Loucy (cell line): ENCODE measurements at regions not wholly inside any gene's neighbourhood (a gene's known extent, or its start where the extent isn't known, plus 50 kb on each side); places are given as distances from the start of the nearest gene placed in this dataset.

Source experiments
- H2AFZ ChIP-seq: fragments of 200-600 bp; sonication (generic); 2 replicates; pipeline ENCODE4 v1.6.0; 2016; ENCODE audit warnings: antibody characterized with exemption, mild to moderate bottlenecking, low read length, moderate library complexity
- H3F3A ChIP-seq: fragments of 200-600 bp; 2 replicates; pipeline ENCODE4 v1.6.0; 2016; ENCODE audit warnings: antibody characterized with exemption, low read depth, mild to moderate bottlenecking
- H3K27me3 ChIP-seq: fragments of 200-600 bp; sonication (generic); 2 replicates; pipeline ENCODE4 v1.6.1; 2014; ENCODE audit warnings: low read length, mild to moderate bottlenecking; ENCODE audit not compliant: insufficient read depth, poor library complexity, severe bottlenecking
- H3K36me3 ChIP-seq: fragments of 200-600 bp; sonication (generic); 2 replicates; pipeline ENCODE4 v1.6.1; 2016; ENCODE audit warnings: low read length; ENCODE audit not compliant: insufficient read depth
- H3K4me1 ChIP-seq: fragments of 200-600 bp; sonication (generic); 2 replicates; pipeline ENCODE4 v1.5.1; 2014; ENCODE audit warnings: low read length, mild to moderate bottlenecking; ENCODE audit not compliant: insufficient read depth, poor library complexity, severe bottlenecking
- H3K4me2 ChIP-seq: fragments of 200-600 bp; sonication (generic); 2 replicates; pipeline ENCODE4 v1.6.0; 2014; ENCODE audit warnings: antibody characterized with exemption, low read length, low read depth, mild to moderate bottlenecking; ENCODE audit not compliant: poor library complexity, severe bottlenecking
- H3K4me3 ChIP-seq: fragments of 200-600 bp; sonication (generic); 2 replicates; pipeline ENCODE4 v1.5.1; 2014; ENCODE audit warnings: low read length, mild to moderate bottlenecking, mixed read lengths; ENCODE audit not compliant: poor library complexity, severe bottlenecking
- H3K79me2 ChIP-seq: fragments of 200-600 bp; sonication (generic); 2 replicates; pipeline ENCODE4 v1.6.1; 2014; ENCODE audit warnings: low read length; ENCODE audit not compliant: insufficient read depth
- H3K9ac ChIP-seq: fragments of 200-600 bp; sonication (generic); 2 replicates; pipeline ENCODE4 v1.6.0; 2014; ENCODE audit warnings: mild to moderate bottlenecking, low read depth, low read length, moderate library complexity; ENCODE audit not compliant: poor library complexity, severe bottlenecking
- H3K9me2 ChIP-seq: fragments of 200-600 bp; sonication (generic); replicated peaks from 2 replicates; pipeline ENCODE4 v1.6.1; 2016; ENCODE audit warnings: low read depth, low read length, mixed read lengths
- H3K9me3 ChIP-seq: fragments of 200-600 bp; sonication (generic); 2 replicates; pipeline ENCODE4 v1.6.1; 2014; ENCODE audit warnings: mild to moderate bottlenecking, antibody characterized with exemption, low read length, low read depth; ENCODE audit not compliant: insufficient read depth
- H4K20me1 ChIP-seq: fragments of 200-600 bp; sonication (generic); 2 replicates; pipeline ENCODE4 v1.6.0; 2014; ENCODE audit warnings: antibody characterized with exemption, low read length, mild to moderate bottlenecking; ENCODE audit not compliant: insufficient read depth, poor library complexity, severe bottlenecking
- EZH2phosphoT487 ChIP-seq: fragments of 200-600 bp; IDR thresholded peaks from 2 replicates; pipeline ENCODE4 v1.6.1; 2018; ENCODE audit warnings: antibody characterized with exemption, mild to moderate bottlenecking, moderate library complexity, borderline replicate concordance
- TF ChIP-seq, protein P1 (sequence below): fragments of 200-600 bp; sonication (generic); conservative IDR thresholded peaks from 2 replicates; pipeline ENCODE4 v1.5.1; 2014; ENCODE audit warnings: mild to moderate bottlenecking, antibody characterized with exemption, low read length

GRCh38 chr13:73625562-73626339 is 508.5 kb downstream of the KLF12 start:
- H3K9me2 ChIP-seq: no peaks in the 10 kb centered on the region
- H3K4me2 ChIP-seq: peak overlapping the region; percentile 27
- no peaks in the 10 kb centered on the region for H3K9me3 ChIP-seq
- H2AFZ ChIP-seq: no peak overlapping the region
- H3F3A ChIP-seq: no peaks in the 10 kb centered on the region
- H4K20me1 ChIP-seq: no peaks in the 10 kb centered on the region
- no peaks in the 10 kb centered on the region for H3K36me3 ChIP-seq
- no peaks in the 10 kb centered on the region for H3K27me3 ChIP-seq
- H3K9ac ChIP-seq: no peak overlapping the region
- no peak overlapping the region for H3K4me3 ChIP-seq
- H3K79me2 ChIP-seq: no peaks in the 10 kb centered on the region
- peaks cover 4% of the 10 kb centered on the region for H3K4me1 ChIP-seq
- TF ChIP-seq, protein P1, sequence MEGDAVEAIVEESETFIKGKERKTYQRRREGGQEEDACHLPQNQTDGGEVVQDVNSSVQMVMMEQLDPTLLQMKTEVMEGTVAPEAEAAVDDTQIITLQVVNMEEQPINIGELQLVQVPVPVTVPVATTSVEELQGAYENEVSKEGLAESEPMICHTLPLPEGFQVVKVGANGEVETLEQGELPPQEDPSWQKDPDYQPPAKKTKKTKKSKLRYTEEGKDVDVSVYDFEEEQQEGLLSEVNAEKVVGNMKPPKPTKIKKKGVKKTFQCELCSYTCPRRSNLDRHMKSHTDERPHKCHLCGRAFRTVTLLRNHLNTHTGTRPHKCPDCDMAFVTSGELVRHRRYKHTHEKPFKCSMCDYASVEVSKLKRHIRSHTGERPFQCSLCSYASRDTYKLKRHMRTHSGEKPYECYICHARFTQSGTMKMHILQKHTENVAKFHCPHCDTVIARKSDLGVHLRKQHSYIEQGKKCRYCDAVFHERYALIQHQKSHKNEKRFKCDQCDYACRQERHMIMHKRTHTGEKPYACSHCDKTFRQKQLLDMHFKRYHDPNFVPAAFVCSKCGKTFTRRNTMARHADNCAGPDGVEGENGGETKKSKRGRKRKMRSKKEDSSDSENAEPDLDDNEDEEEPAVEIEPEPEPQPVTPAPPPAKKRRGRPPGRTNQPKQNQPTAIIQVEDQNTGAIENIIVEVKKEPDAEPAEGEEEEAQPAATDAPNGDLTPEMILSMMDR: no peak
- TF ChIP-seq EZH2phosphoT487: no peak

DNA sequence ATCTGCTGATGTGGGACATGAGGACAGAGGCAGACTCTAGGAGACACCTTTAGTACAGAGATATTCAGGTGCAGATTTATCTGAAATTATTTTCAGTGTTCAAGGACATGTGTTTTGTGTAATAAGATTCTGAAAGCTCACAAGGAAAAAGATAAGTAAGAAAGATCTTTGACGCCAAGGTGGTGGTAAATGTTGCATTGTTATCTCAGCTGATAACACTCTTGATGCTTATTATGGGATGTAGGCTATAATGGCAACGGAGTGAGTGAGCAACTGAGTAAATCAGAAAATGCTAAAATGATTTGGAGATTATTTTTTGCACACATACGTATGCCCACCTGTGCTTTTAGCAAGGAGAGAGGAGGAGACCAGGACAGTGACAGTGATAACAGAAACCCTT is 510.9 kb downstream of the KLF12 start:
- no peaks in the 10 kb centered on the region for H3K36me3 ChIP-seq
- H3K9me3 ChIP-seq: no peaks in the 10 kb centered on the region
- no peak overlapping the region for H3K4me2 ChIP-seq
- H4K20me1 ChIP-seq: no peaks in the 10 kb centered on the region
- no peak overlapping the region for H2AFZ ChIP-seq
- no peak overlapping the region for H3K9ac ChIP-seq
- H3K79me2 ChIP-seq: no peaks in the 10 kb centered on the region
- peaks cover 4% of the 10 kb centered on the region for H3K4me1 ChIP-seq
- H3K27me3 ChIP-seq: no peaks in the 10 kb centered on the region
- no peaks in the 10 kb centered on the region for H3K9me2 ChIP-seq
- no peaks in the 10 kb centered on the region for H3F3A ChIP-seq
- TF ChIP-seq EZH2phosphoT487: no peak
- TF ChIP-seq, protein P1: no peak
- H3K4me3 ChIP-seq: no peak overlapping the region

GRCh38 chr13:73622381-73622780 is 511.8 kb downstream of the KLF12 start:
- Histone ChIP-seq H3K4me3 (no peak overlapping the region), H3K79me2 (no peaks in the 10 kb centered on the region), H3K4me2 (no peak overlapping the region), H3K9me2 (no peaks in the 10 kb centered on the region), H3K9ac (no peak overlapping the region), H3K4me1 (peaks cover 4% of the 10 kb centered on the region), H3F3A (no peaks in the 10 kb centered on the region), H3K27me3 (no peaks in the 10 kb centered on the region), H3K9me3 (no peaks in the 10 kb centered on the region), H2AFZ (no peak overlapping the region), H3K36me3 (no peaks in the 10 kb centered on the region), H4K20me1 (no peaks in the 10 kb centered on the region)
- no peak for TF ChIP-seq EZH2phosphoT487
- TF ChIP-seq, protein P1: no peak
